T-helper 1 cell treated with Interleukin-12 subunit alpha and Interleukin-12 subunit beta and Interleukin-4 antibody, amounts not matched to agents 30 μg/mL and 1 μg/mL, for 36 hours (primary cell): ENCODE measurements at regions not wholly inside any gene's neighbourhood (a gene's known extent, or its start where the extent isn't known, plus 50 kb on each side); places are given as distances from the start of the nearest gene placed in this dataset.

ENCODE experiments used
- H3K27ac Mint-ChIP-seq: one replicate; pipeline ENCODE4 v1.8.0; 2021; ENCODE audit warnings: mild to moderate bottlenecking, mixed read lengths
- H3K27me3 Mint-ChIP-seq: one replicate; pipeline ENCODE4 v1.8.0; 2021; ENCODE audit warnings: low read depth, mixed read lengths
- H3K36me3 Mint-ChIP-seq: one replicate; pipeline ENCODE4 v1.8.0; 2021; ENCODE audit warnings: low read depth, mixed read lengths
- H3K4me1 Mint-ChIP-seq: one replicate; pipeline ENCODE4 v1.8.0; 2021; ENCODE audit warnings: low read depth, mixed read lengths
- H3K4me3 Mint-ChIP-seq: one replicate; pipeline ENCODE4 v1.8.0; 2021; ENCODE audit warnings: mild to moderate bottlenecking, moderate library complexity, mixed read lengths
- H3K9me3 Mint-ChIP-seq: one replicate; pipeline ENCODE4 v1.8.0; 2021; ENCODE audit warnings: mixed read lengths

DNA sequence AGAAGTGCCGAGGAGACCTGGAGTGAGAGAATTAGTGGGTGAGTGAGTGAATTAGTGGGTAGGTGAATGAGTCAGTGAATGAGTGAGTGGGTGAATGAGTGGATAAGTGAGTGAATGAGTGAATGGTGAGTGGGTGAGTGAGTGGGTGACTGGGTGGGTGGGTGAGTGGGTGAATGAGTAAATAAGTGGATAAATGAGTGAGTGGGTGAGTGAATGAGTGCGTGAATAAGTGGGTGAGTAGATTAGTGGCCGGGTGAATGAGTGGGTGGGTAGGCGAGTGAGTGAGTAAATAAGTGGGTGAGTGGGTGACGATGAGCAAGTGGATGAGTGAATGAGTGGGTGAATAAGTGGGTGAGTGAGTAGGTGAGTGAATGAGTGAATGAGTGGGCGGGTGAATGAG, 243.7 kb upstream of the MGMT start:
- no peak overlapping the region for H3K4me3 Mint-ChIP-seq
- no peaks in the 10 kb centered on the region for H3K4me1 Mint-ChIP-seq
- H3K27me3 Mint-ChIP-seq: no peaks in the 10 kb centered on the region
- H3K36me3 Mint-ChIP-seq: no peaks in the 10 kb centered on the region
- H3K9me3 Mint-ChIP-seq: peaks cover 4% of the 10 kb centered on the region
- no peak overlapping the region for H3K27ac Mint-ChIP-seq

DNA sequence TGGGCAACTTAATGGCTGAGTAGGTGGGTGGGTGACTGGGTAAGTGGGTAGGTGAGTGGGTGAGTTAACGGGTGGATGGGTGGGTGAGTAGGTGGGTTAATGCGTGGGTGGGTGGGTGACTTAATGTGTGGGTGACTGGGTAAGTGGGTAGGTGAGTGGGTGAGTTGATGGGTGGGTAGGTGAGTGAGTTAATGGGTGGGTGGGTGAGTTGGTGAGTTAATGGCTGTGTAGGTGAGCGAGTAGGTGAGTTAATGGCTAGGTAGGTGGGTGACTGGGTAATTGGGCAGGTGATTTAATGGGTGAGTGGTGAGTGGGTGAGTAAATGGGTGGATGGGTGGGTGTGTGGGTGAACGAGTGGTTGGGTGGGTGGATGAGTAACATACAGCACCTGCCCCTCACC, 243.0 kb upstream of the MGMT start:
- Mint-ChIP-seq H3K4me1 (no peaks in the 10 kb centered on the region), H3K27me3 (no peaks in the 10 kb centered on the region), H3K36me3 (no peaks in the 10 kb centered on the region), H3K4me3 (no peak overlapping the region), H3K27ac (no peak overlapping the region), H3K9me3 (peaks cover 4% of the 10 kb centered on the region)

DNA sequence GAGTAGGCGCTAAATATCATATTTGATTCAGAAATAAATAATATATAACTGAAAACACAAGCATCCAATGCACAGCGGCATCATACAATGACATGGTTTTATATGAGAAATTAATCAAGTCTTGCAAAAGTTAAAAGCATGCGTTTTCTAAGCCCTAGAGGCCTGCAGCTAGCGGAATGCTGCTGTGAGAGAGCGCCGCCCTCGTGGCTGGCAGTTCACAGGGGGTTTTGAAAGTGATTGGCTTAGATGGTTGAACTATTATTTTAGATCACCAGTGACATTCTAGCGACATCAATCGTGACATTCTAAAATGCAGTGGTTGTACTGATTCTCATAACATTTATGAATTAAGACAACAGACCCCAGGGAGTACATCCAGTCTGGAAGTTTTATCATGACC, 235.2 kb upstream of the MGMT start:
- H3K4me3 Mint-ChIP-seq: no peak overlapping the region
- H3K27ac Mint-ChIP-seq: no peak overlapping the region
- H3K4me1 Mint-ChIP-seq: no peaks in the 10 kb centered on the region
- no peaks in the 10 kb centered on the region for H3K36me3 Mint-ChIP-seq
- H3K9me3 Mint-ChIP-seq: no peaks in the 10 kb centered on the region
- H3K27me3 Mint-ChIP-seq: no peaks in the 10 kb centered on the region

DNA sequence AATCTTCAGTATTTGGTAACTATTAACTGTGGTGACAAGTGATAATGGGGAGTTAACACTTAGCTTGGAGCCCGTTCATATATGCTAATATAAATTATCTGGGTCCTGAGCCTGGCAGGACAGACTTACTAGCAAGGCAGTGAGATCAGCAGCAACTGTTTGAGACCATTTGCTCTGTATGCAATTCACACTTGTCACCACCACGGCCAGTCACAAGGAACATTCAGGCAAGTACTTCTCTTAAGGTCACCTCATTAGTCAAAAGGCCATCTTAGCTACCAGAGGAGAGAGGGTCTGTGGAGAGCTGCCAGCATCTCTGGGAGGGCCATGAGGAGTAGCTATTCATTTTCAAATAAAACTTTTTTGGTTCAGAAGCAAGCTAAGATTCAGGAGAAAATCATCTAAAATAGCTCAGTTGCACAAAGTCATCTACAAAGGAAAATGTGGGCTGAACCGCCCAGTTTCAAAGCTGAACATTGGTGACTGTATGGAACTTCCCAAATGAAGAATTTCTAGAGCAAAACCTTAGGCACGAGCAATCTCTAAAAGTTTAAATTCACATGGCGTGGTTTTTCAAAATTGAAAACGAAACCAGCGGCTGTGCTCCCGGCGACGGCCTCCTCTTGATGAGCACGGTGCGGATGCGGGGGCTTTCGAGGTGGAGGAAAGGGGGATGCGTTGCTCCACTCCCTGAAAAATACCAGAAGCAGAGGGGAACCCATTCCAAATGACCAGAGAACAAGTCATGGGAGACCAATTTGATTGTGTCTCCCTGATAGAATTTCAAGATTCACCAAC, 233.5 kb upstream of the MGMT start:
- no peak overlapping the region for H3K27ac Mint-ChIP-seq
- H3K9me3 Mint-ChIP-seq: no peaks in the 10 kb centered on the region
- no peak overlapping the region for H3K4me3 Mint-ChIP-seq
- H3K4me1 Mint-ChIP-seq: no peaks in the 10 kb centered on the region
- no peaks in the 10 kb centered on the region for H3K27me3 Mint-ChIP-seq
- H3K36me3 Mint-ChIP-seq: no peaks in the 10 kb centered on the region

DNA sequence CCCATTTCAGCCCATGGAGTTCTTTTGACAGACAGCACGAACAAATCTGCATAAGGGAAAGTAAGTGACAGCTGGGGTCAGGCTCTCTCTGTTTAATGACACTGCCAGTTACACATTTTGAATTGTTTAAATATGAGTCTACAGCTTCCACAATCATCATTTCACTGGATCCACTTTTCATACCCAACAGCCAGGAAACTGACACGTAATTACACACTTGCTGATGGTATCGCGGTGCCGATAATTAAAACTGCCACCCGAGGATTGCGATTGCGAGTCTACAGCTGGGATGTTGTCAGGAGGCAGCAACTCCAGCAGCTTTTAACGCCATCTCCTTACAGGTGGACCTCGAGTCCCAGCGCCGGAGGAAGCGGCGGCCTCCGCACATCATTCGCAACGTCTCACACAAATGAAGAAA, 230.8 kb upstream of the MGMT start:
- no peak overlapping the region for H3K4me3 Mint-ChIP-seq
- H3K9me3 Mint-ChIP-seq: no peaks in the 10 kb centered on the region
- H3K4me1 Mint-ChIP-seq: no peaks in the 10 kb centered on the region
- no peaks in the 10 kb centered on the region for H3K36me3 Mint-ChIP-seq
- H3K27ac Mint-ChIP-seq: no peak overlapping the region
- H3K27me3 Mint-ChIP-seq: no peaks in the 10 kb centered on the region

DNA sequence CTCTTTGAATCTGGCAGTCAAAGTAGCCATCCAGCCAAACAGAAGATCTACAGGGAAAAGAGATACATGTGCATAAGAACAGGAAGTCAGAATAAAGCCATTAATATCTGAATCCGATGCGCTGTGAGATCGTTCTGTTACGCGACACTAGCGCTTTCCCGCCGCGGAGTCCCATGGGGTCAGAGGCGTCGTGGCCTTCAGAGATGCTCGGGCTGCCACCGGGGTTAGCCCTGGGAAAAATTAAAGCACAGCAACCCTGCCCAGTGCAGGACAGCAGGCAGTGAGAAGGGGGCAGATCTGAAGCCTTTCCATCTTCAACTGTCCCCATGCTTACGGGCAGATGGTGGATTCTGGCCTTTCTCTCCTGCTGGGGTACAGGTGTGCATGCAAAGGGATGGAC, 225.6 kb upstream of the MGMT start:
- Mint-ChIP-seq H3K27ac (no peak overlapping the region), H3K4me3 (no peak overlapping the region), H3K9me3 (no peaks in the 10 kb centered on the region), H3K36me3 (no peaks in the 10 kb centered on the region), H3K4me1 (no peaks in the 10 kb centered on the region), H3K27me3 (no peaks in the 10 kb centered on the region)

DNA sequence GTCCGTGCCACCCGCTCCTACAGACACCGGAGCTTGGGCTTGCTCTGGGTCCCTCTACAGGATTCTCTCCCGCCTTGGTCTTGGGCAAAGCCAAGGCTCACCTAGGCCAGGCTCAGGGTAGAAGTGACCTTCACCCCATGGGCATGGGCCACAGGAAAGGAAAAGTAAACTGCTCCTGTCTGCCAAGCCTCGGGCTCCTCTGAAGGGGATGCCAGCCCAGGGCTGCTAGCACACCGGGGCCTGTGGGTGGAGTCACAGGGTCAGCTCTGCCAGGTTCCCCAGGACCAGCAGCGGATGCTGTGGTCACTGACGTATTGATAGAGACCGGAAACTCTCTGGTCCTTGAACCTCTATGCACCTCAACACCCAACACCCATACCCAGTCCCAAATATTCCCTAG, 222.7 kb upstream of the MGMT start:
- Mint-ChIP-seq H3K27ac (no peak overlapping the region), H3K4me1 (no peaks in the 10 kb centered on the region), H3K36me3 (no peaks in the 10 kb centered on the region), H3K4me3 (no peak overlapping the region), H3K9me3 (no peaks in the 10 kb centered on the region), H3K27me3 (no peaks in the 10 kb centered on the region)

DNA sequence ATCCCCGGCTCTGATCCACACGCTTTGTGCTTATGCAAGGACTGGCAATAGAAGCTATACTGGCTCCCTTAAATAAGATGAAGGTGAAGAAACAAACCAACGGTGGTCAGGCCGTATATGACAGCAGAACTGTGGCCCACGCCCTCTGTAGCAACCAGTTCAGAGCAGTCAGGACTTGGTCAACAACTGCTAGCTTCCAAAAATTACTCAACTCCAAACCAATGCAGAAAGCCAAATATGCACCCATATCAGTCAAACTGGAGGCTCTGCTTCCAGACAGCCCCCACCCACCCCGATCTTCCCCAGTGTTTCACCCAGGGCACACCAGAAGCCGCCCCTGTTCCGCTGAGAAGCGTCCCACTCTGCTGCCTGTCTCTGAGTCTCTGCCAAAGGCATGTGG, 222.3 kb upstream of the MGMT start:
- no peak overlapping the region for H3K4me3 Mint-ChIP-seq
- H3K36me3 Mint-ChIP-seq: no peaks in the 10 kb centered on the region
- no peak overlapping the region for H3K27ac Mint-ChIP-seq
- no peaks in the 10 kb centered on the region for H3K27me3 Mint-ChIP-seq
- H3K4me1 Mint-ChIP-seq: no peaks in the 10 kb centered on the region
- no peaks in the 10 kb centered on the region for H3K9me3 Mint-ChIP-seq

DNA sequence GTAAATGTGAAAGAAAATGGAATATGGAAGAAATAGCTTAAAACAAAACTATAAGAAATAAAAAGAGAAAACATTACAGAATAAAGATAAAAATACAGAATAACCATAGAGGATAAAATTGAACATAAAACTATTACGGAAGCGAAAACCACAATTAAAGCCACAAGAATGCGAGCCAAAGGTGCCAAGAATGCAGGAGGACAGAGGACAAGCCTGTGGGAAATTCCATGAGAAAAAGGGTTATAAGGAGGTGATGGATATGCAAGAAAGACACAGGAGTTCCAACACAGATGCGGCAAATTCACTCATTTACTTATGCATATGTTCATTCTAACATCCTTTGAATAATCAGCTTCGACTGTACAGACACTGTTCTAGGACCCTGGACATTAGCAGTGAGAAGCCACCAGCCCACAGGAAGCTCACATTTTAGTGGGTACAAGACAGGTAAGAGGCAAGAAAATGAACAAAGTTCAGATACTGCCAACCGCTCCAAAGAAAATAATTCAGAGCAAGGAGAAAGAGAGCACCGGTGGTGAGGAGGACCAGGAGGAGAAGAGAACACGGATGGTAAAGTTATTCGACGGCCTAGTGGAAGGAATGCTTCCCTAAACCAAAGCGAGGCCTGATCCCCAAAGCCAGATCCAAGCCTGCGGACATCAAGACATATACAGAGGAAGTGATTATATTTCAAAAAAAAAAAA, 213.7 kb upstream of the MGMT start:
- Mint-ChIP-seq H3K27ac (no peak overlapping the region), H3K27me3 (no peaks in the 10 kb centered on the region), H3K9me3 (no peaks in the 10 kb centered on the region), H3K4me3 (no peak overlapping the region), H3K4me1 (no peaks in the 10 kb centered on the region), H3K36me3 (no peaks in the 10 kb centered on the region)

DNA sequence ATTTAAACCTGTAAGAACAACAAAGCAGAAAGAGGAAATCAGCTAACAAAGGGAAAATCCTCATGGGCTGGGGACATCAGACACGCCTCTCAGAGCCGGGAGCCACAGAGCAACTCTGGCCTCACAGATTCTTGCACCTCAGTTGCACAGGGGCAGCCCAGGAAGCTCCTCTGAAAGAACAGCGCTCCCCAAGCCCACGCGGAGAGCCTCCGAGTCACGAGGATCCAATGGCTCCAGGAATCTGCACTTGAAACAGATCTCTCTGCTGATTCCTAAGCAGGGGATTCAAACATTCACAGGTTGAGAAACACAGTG, 213.2 kb upstream of the MGMT start:
- no peaks in the 10 kb centered on the region for H3K36me3 Mint-ChIP-seq
- H3K4me3 Mint-ChIP-seq: no peak overlapping the region
- H3K9me3 Mint-ChIP-seq: no peaks in the 10 kb centered on the region
- H3K27me3 Mint-ChIP-seq: no peaks in the 10 kb centered on the region
- no peaks in the 10 kb centered on the region for H3K4me1 Mint-ChIP-seq
- H3K27ac Mint-ChIP-seq: no peak overlapping the region

DNA sequence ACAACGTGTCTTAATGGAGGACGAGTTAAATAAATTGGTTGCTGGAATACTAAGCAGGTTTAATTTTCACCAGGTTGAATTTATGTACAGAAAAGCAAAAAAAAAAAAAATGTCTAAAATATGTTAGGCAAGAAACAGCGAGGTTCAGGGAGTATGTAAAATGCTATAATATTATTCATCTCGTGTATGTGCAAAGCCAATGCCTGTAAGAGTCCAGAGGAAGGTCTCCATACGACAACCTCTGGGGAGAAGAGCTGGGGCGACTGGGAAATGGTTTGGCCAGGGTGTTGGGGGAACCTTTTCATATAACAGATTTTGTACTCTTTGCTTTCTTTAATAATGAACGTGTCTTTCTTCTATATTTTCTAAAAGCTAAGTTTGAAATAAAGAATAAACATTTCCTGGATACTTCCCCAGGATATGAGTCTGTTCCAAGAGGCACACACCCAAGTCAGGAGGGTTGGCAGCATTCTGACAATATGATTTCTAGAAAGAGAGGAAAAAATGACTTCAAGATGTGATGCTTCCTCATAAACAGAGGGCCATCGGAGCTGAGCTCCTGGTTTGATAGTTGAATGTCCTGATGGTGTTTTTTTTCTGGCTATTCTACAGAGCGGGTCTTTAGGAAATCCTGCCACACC, 208.6 kb upstream of the MGMT start:
- Mint-ChIP-seq H3K27me3 (no peaks in the 10 kb centered on the region), H3K36me3 (no peaks in the 10 kb centered on the region), H3K4me3 (no peak overlapping the region), H3K4me1 (no peaks in the 10 kb centered on the region), H3K27ac (no peak overlapping the region), H3K9me3 (no peaks in the 10 kb centered on the region)

DNA sequence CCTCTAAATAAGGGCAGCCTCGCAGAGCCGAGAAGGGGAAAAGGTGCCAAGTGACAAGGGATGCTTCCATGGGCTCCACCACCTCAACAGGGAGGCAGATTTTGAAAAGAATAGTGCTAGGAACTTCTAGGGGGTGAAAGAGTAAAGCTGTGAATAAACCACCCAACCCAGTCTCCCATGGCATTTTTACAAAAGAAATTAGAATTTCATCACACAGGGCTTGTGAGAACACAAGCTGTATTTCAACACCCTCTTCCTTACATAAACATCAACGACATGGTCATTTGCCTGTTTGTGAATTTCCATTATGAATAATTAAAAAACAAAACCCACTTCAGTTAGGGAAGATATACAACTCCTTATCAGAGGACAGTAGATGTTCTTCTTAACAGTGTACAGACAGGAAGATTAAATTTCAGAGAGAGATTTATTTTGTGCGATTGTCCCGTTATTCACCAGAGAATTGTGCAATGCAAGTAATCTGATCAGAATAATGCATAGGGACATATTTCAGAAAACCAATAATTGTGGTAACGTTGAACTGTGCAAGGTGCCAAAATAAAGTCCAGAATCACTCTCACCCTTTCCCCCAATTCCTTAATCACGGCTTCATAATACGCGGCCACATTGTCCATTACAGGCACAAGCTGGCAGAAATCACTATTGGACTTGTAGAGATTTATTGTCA, 207.8 kb upstream of the MGMT start:
- H3K9me3 Mint-ChIP-seq: no peaks in the 10 kb centered on the region
- H3K4me1 Mint-ChIP-seq: no peaks in the 10 kb centered on the region
- no peak overlapping the region for H3K4me3 Mint-ChIP-seq
- no peak overlapping the region for H3K27ac Mint-ChIP-seq
- no peaks in the 10 kb centered on the region for H3K36me3 Mint-ChIP-seq
- H3K27me3 Mint-ChIP-seq: no peaks in the 10 kb centered on the region

DNA sequence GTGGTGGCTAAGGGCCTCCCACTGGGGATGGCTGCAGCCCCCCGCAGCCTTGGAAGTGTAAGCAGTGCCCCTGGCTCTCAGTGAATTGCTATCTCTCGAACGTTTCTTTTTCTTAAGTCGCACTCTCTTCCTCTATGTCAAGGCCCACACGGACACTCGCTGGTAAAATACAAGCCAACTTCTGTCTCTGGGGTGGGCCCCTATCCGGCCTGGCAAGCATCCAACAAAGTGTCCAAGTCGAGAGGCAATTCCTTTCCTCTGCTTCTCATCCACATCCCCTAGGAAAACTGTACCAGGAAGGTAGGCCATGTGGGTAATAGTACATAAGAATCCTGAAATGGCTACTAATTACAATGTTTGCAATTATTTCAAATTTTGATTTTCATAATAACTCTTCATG, 194.9 kb upstream of the MGMT start:
- no peak overlapping the region for H3K4me3 Mint-ChIP-seq
- no peak overlapping the region for H3K27ac Mint-ChIP-seq
- no peaks in the 10 kb centered on the region for H3K4me1 Mint-ChIP-seq
- no peaks in the 10 kb centered on the region for H3K9me3 Mint-ChIP-seq
- H3K36me3 Mint-ChIP-seq: no peaks in the 10 kb centered on the region
- H3K27me3 Mint-ChIP-seq: no peaks in the 10 kb centered on the region

DNA sequence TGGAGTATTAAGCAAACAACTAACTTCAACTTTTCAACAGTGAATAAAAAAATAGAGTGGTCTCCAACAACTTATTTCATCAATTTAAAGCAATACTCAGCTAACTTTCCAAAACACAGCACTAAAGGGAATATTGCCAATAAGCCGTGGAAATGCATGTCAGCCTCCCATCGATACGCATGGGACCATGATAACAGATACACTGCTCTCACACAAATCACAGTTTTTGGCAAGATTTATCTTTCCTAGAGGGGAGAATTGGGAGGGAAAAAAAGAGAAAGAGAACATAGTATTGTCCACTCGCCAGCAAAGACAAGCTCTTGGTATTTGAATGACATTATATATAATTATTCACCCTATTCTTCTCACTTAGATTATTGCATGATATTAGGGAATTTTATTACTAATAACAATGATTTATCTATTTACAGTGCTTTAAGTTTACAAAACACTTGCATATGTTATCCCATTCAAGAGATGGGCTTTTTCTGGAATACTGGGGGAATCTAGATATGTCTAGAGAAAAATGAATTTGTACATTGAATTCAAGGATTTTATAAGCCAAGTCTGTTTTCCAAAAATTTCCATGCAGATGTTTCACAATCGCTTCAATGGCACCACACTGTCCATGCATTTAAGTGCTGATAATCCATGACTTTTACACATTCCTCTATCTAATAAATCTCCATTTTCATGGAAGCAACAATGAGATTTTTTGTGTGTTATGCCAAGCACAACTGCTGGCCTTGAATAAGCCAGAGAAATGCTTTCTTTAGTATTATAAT, 194.0 kb upstream of the MGMT start:
- no peaks in the 10 kb centered on the region for H3K4me1 Mint-ChIP-seq
- no peaks in the 10 kb centered on the region for H3K9me3 Mint-ChIP-seq
- no peaks in the 10 kb centered on the region for H3K36me3 Mint-ChIP-seq
- no peak overlapping the region for H3K4me3 Mint-ChIP-seq
- no peaks in the 10 kb centered on the region for H3K27me3 Mint-ChIP-seq
- no peak overlapping the region for H3K27ac Mint-ChIP-seq
